Left lung (tissue), 4 donors: ENCODE measurements at regions not wholly inside any gene's neighbourhood (a gene's known extent, or its start where the extent isn't known, plus 50 kb on each side); places are given as distances from the start of the nearest gene placed in this dataset.
"Not testable (repeated sequence)": the region's sequence is repeated elsewhere in the genome, so short reads cannot be mapped to it uniquely, and the experiment has no call there.

Experiments
- ATAC-seq: fragments of 200-7000 bp; cut with Tn5 transposase; one replicate; pipeline ENCODE4 v1.9.1; 2020; ENCODE audit warnings: moderate library complexity
- DNase-seq, 4 donors: peaks; one replicate each; pipeline ENCODE4 v3.0.0-alpha.2; 2013 to 2020
- H3K27ac ChIP-seq, 2 donors: fragments of 200-600 bp; sonication (generic) in 1 of 2; one replicate each; pipeline versions ENCODE4 v1.5.0 to v1.8.0; 2020 to 2021
- H3K27me3 ChIP-seq, 2 donors: fragments of 200-600 bp; sonication (generic) in 1 of 2; one replicate each; pipeline versions ENCODE4 v1.5.0 to v1.8.0; 2020 to 2021
- H3K36me3 ChIP-seq, 2 donors: fragments of 200-600 bp; sonication (generic) in 1 of 2; one replicate each; pipeline versions ENCODE4 v1.5.0 to v1.8.0; 2020 to 2021
- H3K4me1 ChIP-seq, 2 donors: fragments of 200-600 bp; one replicate each; pipeline ENCODE4 v1.8.0; 2021
- H3K4me3 ChIP-seq, 2 donors: fragments of 200-600 bp; sonication (generic) in 1 of 2; one replicate each; pipeline versions ENCODE4 v1.5.0 to v1.8.0; 2020 to 2021; ENCODE audit warnings: mild to moderate bottlenecking in 1 of 2
- H3K9me3 ChIP-seq, 2 donors: fragments of 200-600 bp; sonication (generic) in 1 of 2; one replicate each; pipeline versions ENCODE4 v1.5.0 to v1.8.0; 2020 to 2021
- intact Hi-C, 2 donors: fragments of 100-400 bp; cut with DNase I; formaldehyde crosslinking; loops; one replicate each; pipeline versions ENCODE4 v1.11.2 to v1.14.2; 2022
- TF ChIP-seq, protein P1 (sequence below), 2 donors: fragments of 200-600 bp; sonication (generic) in 1 of 2; IDR thresholded peaks; one replicate each; pipeline versions ENCODE4 v1.5.0 to v1.8.0; 2021; ENCODE audit warnings: antibody characterized with exemption in 2 of 2
- donor health status: DM: no; HTN: yes; CAD: no.
- donor health status: DM: no; HTN: no; CAD: no.

- no peaks in the 10 kb centered on the region for H3K9me3 ChIP-seq
- H3K4me3 ChIP-seq = no peak overlapping the region
- H3K27me3 ChIP-seq = no peaks in the 10 kb centered on the region
- intact Hi-C loops = no loop called here
- DNase-seq (no peak), ATAC-seq (no peak)
- H3K4me1 ChIP-seq = no peaks in the 10 kb centered on the region
- H3K27ac ChIP-seq = no peak overlapping the region
- no peaks in the 10 kb centered on the region for H3K36me3 ChIP-seq
- TF ChIP-seq, protein P1, sequence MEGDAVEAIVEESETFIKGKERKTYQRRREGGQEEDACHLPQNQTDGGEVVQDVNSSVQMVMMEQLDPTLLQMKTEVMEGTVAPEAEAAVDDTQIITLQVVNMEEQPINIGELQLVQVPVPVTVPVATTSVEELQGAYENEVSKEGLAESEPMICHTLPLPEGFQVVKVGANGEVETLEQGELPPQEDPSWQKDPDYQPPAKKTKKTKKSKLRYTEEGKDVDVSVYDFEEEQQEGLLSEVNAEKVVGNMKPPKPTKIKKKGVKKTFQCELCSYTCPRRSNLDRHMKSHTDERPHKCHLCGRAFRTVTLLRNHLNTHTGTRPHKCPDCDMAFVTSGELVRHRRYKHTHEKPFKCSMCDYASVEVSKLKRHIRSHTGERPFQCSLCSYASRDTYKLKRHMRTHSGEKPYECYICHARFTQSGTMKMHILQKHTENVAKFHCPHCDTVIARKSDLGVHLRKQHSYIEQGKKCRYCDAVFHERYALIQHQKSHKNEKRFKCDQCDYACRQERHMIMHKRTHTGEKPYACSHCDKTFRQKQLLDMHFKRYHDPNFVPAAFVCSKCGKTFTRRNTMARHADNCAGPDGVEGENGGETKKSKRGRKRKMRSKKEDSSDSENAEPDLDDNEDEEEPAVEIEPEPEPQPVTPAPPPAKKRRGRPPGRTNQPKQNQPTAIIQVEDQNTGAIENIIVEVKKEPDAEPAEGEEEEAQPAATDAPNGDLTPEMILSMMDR (IDR thresholded peaks at IDR 0.05) = no peak
Measured at GRCh38 chr4:111435986-111436744, 709.1 kb upstream of the FAM241A start.

- Histone ChIP-seq H3K27ac (no peak overlapping the region), H3K4me1 (no peaks in the 10 kb centered on the region), H3K27me3 (no peaks in the 10 kb centered on the region), H3K9me3 (peaks cover 0 to 2% of the 10 kb centered on the region in 2 donors), H3K4me3 (no peak overlapping the region), H3K36me3 (no peaks in the 10 kb centered on the region)
- DNase-seq (no peak), ATAC-seq (no peak)
- TF ChIP-seq, protein P1 (IDR thresholded peaks at IDR 0.05) = no peak
- intact Hi-C loops = no loop called here
Measured at GRCh38 chr4:111441687-111442086, 703.6 kb upstream of the FAM241A start.

DNA sequence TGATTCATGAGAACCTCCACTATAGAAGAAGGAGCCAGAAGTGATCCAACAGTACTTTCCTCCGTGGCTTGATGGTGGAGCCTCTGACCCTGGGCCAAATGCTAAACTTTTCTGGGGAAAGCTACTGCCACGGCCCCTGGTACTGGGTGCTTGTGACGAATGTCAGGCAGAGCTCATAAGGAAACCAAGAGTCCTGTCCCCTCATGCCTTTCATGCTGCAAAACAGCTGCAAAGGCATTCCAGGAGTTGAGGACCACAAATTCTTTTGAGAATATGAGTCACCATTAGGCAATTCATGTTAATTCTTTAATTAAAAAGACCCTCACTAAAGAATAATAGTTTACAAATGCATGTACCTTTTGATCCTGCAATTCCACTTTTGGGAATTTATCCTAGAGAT lies 700.4 kb upstream of the FAM241A start:
- not testable (repeated sequence) for ATAC-seq

GRCh38 chr4:111449657-111450056 lies 695.6 kb upstream of the FAM241A start:
- no peaks in the 10 kb centered on the region for H3K36me3 ChIP-seq
- H3K9me3 ChIP-seq = no peaks in the 10 kb centered on the region
- ATAC-seq (no peak), DNase-seq (no peak)
- H3K4me3 ChIP-seq = no peak overlapping the region
- TF ChIP-seq, protein P1 (IDR thresholded peaks at IDR 0.05) = no peak
- no peak overlapping the region for H3K27ac ChIP-seq
- H3K4me1 ChIP-seq = no peaks in the 10 kb centered on the region
- intact Hi-C loops = no loop called here
- no peaks in the 10 kb centered on the region for H3K27me3 ChIP-seq

More for the DNA sequence above, 700.4 kb upstream of the FAM241A start:
- H3K4me1 ChIP-seq, H3K4me3 ChIP-seq, H3K9me3 ChIP-seq, intact Hi-C loops, H3K27ac ChIP-seq, DNase-seq, H3K27me3 ChIP-seq, H3K36me3 ChIP-seq: not testable (repeated sequence)

- TF ChIP-seq, protein P1 (IDR thresholded peaks at IDR 0.05) = no peak
- no peaks in the 10 kb centered on the region for H3K27me3 ChIP-seq
- H3K4me1 ChIP-seq = no peaks in the 10 kb centered on the region
- no peaks in the 10 kb centered on the region for H3K36me3 ChIP-seq
- H3K27ac ChIP-seq = no peak overlapping the region
- no peak overlapping the region for H3K4me3 ChIP-seq
- DNase-seq = no peak
- H3K9me3 ChIP-seq = no peaks in the 10 kb centered on the region
- intact Hi-C loops = no loop called here
- ATAC-seq = no peak
Measured at GRCh38 chr4:111450867-111451266, 694.4 kb upstream of the FAM241A start.

- no peak for DNase-seq
- Histone ChIP-seq H3K27me3 (no peaks in the 10 kb centered on the region), H3K27ac (no peak overlapping the region), H3K4me3 (no peak overlapping the region), H3K4me1 (no peaks in the 10 kb centered on the region), H3K36me3 (no peaks in the 10 kb centered on the region), H3K9me3 (no peaks in the 10 kb centered on the region)
- TF ChIP-seq, protein P1 (IDR thresholded peaks at IDR 0.05) = no peak
- no peak for ATAC-seq
- intact Hi-C loops = no loop called here
Measured at GRCh38 chr4:111453216-111453615, 692.0 kb upstream of the FAM241A start.
